Thyroid gland (tissue), 4 donors: ENCODE measurements at regions not wholly inside any gene's neighbourhood (a gene's known extent, or its start where the extent isn't known, plus 50 kb on each side); places are given as distances from the start of the nearest gene placed in this dataset.

ENCODE experiments used
- CTCF ChIP-seq, 6 experiments: fragments of 200-600 bp in 3 of 6; fragments of 450-650 bp in 3 of 6; sonication (generic) in 3 of 6; IDR thresholded peaks; one replicate each; pipeline ENCODE4 v1.5.1; 2016 to 2019; ENCODE audit warnings: antibody characterized with exemption in 6 of 6, mild to moderate bottlenecking in 2 of 6, inconsistent platforms in 1 of 6, moderate library complexity in 1 of 6
- POLR2A ChIP-seq, 2 donors: fragments of 450-650 bp; IDR thresholded peaks; one replicate each; pipeline ENCODE4 v1.6.1; 2017; ENCODE audit warnings: antibody characterized with exemption in 2 of 2, mild to moderate bottlenecking in 2 of 2, moderate library complexity in 1 of 2

- TF ChIP-seq CTCF (IDR thresholded peaks at IDR 0.05) = no peak
- TF ChIP-seq POLR2A (IDR thresholded peaks at IDR 0.05) = no peak
Measured at GRCh38 chr4:54493862-54494261, 163.9 kb upstream of the KIT start.
